CD14-positive monocyte (primary cell): ENCODE measurements at regions not wholly inside any gene's neighbourhood (a gene's known extent, or its start where the extent isn't known, plus 50 kb on each side); places are given as distances from the start of the nearest gene placed in this dataset.

Source experiments
- DNase-seq, 3 donors: peaks; one replicate each; pipeline ENCODE4 v3.0.0-alpha.2; 2011 to 2022
- H2AFZ ChIP-seq: 2 replicates; pipeline ENCODE4 v1.6.0; 2012; ENCODE audit warnings: mild to moderate bottlenecking, low read depth, low read length, inconsistent platforms; ENCODE audit not compliant: insufficient read depth, poor library complexity, severe bottlenecking
- H3K27ac ChIP-seq, 2 donors: 1 replicate in 1 of 2; 2 replicates in 1 of 2; pipeline ENCODE4 v1.5.1; 2012 to 2013; ENCODE audit warnings: low read length in 2 of 2, control low read depth in 1 of 2, inconsistent platforms in 1 of 2, low read depth in 1 of 2, mild to moderate bottlenecking in 1 of 2
- H3K27me3 ChIP-seq, 2 donors: one replicate each; pipeline versions ENCODE4 v1.6.0 to v1.6.1; 2011 to 2013; ENCODE audit warnings: low read length in 2 of 2; ENCODE audit not compliant: control insufficient read depth in 2 of 2, insufficient read depth in 2 of 2
- H3K36me3 ChIP-seq, 2 donors: replicated peaks in 1 of 2; 1 replicate in 1 of 2; 2 replicates in 1 of 2; pipeline versions ENCODE4 v1.5.1 to v1.6.1; 2012 to 2013; ENCODE audit warnings: low read length in 2 of 2, control low read depth in 1 of 2, inconsistent platforms in 1 of 2, mild to moderate bottlenecking in 1 of 2; ENCODE audit not compliant: insufficient read depth in 2 of 2, control insufficient read depth in 1 of 2
- H3K4me1 ChIP-seq, 2 donors: 1 replicate in 1 of 2; 2 replicates in 1 of 2; pipeline versions ENCODE4 v1.5.1 to v1.6.1; 2012 to 2013; ENCODE audit warnings: low read length in 2 of 2, control low read depth in 1 of 2, inconsistent platforms in 1 of 2, mild to moderate bottlenecking in 1 of 2, moderate library complexity in 1 of 2; ENCODE audit not compliant: insufficient read depth in 2 of 2, control insufficient read depth in 1 of 2
- H3K4me2 ChIP-seq: replicated peaks from 2 replicates; pipeline ENCODE3; 2012; ENCODE audit warnings: low read length, moderate library complexity, mild to moderate bottlenecking; ENCODE audit not compliant: poor library complexity, severe bottlenecking; ENCODE audit errors: extremely low read depth
- H3K4me3 ChIP-seq, 3 experiments: fragments of 200-600 bp in 1 of 3; sonication (generic) in 1 of 3; replicated peaks in 1 of 3; 1 replicate in 2 of 3; 2 replicates in 1 of 3; pipeline ENCODE4 v1.5.1; 2011 to 2013; ENCODE audit warnings: low read length in 3 of 3, mild to moderate bottlenecking in 3 of 3, control low read depth in 2 of 3, low read depth in 2 of 3, inconsistent platforms in 1 of 3, moderate library complexity in 1 of 3
- H3K79me2 ChIP-seq: 2 replicates; pipeline ENCODE4 v1.6.0; 2012; ENCODE audit warnings: mild to moderate bottlenecking, control low read depth, inconsistent platforms, low read length, moderate library complexity; ENCODE audit not compliant: insufficient read depth
- H3K9ac ChIP-seq: 2 replicates; pipeline ENCODE4 v1.6.0; 2017; ENCODE audit warnings: low read length, mild to moderate bottlenecking; ENCODE audit not compliant: insufficient read depth, poor library complexity, severe bottlenecking
- H3K9me3 ChIP-seq, 2 donors: replicated peaks in 1 of 2; 1 replicate in 1 of 2; 2 replicates in 1 of 2; pipeline versions ENCODE4 v1.5.1 to v1.6.1; 2012 to 2013; ENCODE audit warnings: low read length in 2 of 2, control low read depth in 1 of 2; ENCODE audit not compliant: control insufficient read depth in 1 of 2, insufficient read depth in 1 of 2
- H4K20me1 ChIP-seq: 2 replicates; pipeline ENCODE4 v1.6.0; 2012; ENCODE audit warnings: mild to moderate bottlenecking, low read length, control low read depth, moderate library complexity; ENCODE audit not compliant: insufficient read depth
- H3K27ac Mint-ChIP-seq, 7 donors: one replicate each; pipeline ENCODE4 v1.8.0; 2020; ENCODE audit warnings: mild to moderate bottlenecking in 7 of 7, mixed read lengths in 7 of 7, moderate library complexity in 6 of 7, inconsistent platforms in 2 of 7
- H3K27me3 Mint-ChIP-seq, 3 donors: one replicate each; pipeline ENCODE4 v1.8.0; 2021 to 2022; ENCODE audit warnings: low read depth in 3 of 3, mild to moderate bottlenecking in 3 of 3, mixed read lengths in 3 of 3, moderate library complexity in 3 of 3, inconsistent platforms in 1 of 3
- H3K36me3 Mint-ChIP-seq, 2 donors: one replicate each; pipeline ENCODE4 v1.8.0; 2020; ENCODE audit warnings: mixed read lengths in 2 of 2, inconsistent platforms in 1 of 2, mild to moderate bottlenecking in 1 of 2
- H3K4me1 Mint-ChIP-seq: one replicate; pipeline ENCODE4 v1.8.0; 2020; ENCODE audit warnings: mild to moderate bottlenecking, mixed read lengths
- H3K4me3 Mint-ChIP-seq, 2 donors: one replicate each; pipeline ENCODE4 v1.8.0; 2020; ENCODE audit warnings: mild to moderate bottlenecking in 2 of 2, mixed read lengths in 2 of 2, moderate library complexity in 1 of 2
- H3K9me3 Mint-ChIP-seq, 7 donors: one replicate each; pipeline ENCODE4 v1.8.0; 2020 to 2022; ENCODE audit warnings: mixed read lengths in 7 of 7, mild to moderate bottlenecking in 6 of 7, moderate library complexity in 6 of 7, inconsistent platforms in 2 of 7
- WGBS: methylation state at CpG from one replicate; pipeline ENCODE4 v1.1.5; 2013; ENCODE audit warnings: missing lambda C conversion rate; ENCODE audit not compliant: insufficient coverage; 5-methylcytosine and 5-hydroxymethylcytosine counted together
- intact Hi-C, 2 donors: fragments of 100-400 bp; cut with micrococcal nuclease; formaldehyde crosslinking; loops; one replicate each; pipeline versions ENCODE4 v1.15.0 to v1.15.1; 2023
- TF ChIP-seq, protein P1 (sequence below): fragments of 200-600 bp; IDR thresholded peaks from one replicate; pipeline ENCODE4 v1.8.0; 2022; ENCODE audit warnings: antibody characterized with exemption, mild to moderate bottlenecking

DNA sequence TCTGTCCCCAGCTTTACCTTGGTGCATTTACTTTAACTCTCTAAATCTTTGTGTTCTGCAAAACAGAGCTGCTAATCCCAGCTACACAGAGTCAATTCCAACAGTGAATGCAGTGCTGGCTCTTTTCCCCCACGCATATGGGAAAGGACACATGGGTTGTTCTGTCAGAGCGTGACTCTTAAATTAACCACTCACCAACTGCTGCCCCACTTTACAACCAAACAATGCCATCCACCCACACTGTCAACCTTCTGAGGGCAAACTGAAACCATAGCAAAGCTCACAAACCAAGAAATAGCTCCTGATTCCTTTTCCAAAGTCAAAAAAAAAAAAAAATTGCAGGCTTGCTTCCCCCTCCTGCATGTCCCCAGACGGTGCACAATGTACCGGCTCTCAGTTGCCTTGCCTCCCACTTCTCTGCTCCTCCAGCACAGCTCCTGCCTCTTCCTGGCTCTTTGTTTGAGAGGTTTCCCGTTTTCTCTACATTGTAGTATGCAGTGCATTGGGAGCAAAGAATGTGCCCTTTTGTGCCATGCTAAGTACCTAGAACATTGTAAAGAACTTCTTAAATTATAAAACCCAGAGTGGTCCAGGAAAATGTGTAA is 151.5 kb upstream of the DAPK1 start:
- no peaks in the 10 kb centered on the region for H3K4me1 Mint-ChIP-seq
- no peaks in the 10 kb centered on the region for H3K27me3 ChIP-seq
- no peak overlapping the region for H2AFZ ChIP-seq
- H3K27ac Mint-ChIP-seq: no peak overlapping the region
- H3K9ac ChIP-seq: no peak overlapping the region
- no peak for DNase-seq
- H3K36me3 Mint-ChIP-seq: no peaks in the 10 kb centered on the region
- H3K9me3 ChIP-seq: no peaks in the 10 kb centered on the region
- H4K20me1 ChIP-seq: no peaks in the 10 kb centered on the region
- H3K4me1 ChIP-seq: no peaks in the 10 kb centered on the region
- H3K36me3 ChIP-seq: no peaks in the 10 kb centered on the region
- peaks cover 0 to 5% (median 2%) of the 10 kb centered on the region in 7 donors for H3K9me3 Mint-ChIP-seq
- WGBS: 65% methylated on average over 2 of the region's 5 CpGs
- TF ChIP-seq, protein P1, sequence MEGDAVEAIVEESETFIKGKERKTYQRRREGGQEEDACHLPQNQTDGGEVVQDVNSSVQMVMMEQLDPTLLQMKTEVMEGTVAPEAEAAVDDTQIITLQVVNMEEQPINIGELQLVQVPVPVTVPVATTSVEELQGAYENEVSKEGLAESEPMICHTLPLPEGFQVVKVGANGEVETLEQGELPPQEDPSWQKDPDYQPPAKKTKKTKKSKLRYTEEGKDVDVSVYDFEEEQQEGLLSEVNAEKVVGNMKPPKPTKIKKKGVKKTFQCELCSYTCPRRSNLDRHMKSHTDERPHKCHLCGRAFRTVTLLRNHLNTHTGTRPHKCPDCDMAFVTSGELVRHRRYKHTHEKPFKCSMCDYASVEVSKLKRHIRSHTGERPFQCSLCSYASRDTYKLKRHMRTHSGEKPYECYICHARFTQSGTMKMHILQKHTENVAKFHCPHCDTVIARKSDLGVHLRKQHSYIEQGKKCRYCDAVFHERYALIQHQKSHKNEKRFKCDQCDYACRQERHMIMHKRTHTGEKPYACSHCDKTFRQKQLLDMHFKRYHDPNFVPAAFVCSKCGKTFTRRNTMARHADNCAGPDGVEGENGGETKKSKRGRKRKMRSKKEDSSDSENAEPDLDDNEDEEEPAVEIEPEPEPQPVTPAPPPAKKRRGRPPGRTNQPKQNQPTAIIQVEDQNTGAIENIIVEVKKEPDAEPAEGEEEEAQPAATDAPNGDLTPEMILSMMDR: no peak
- H3K4me3 ChIP-seq: no peak overlapping the region
- peaks cover 8 to 13% (median 8%) of the 10 kb centered on the region in 3 donors for H3K27me3 Mint-ChIP-seq
- intact Hi-C loops: no loop called here
- H3K4me2 ChIP-seq: no peak overlapping the region
- H3K79me2 ChIP-seq: no peaks in the 10 kb centered on the region
- H3K27ac ChIP-seq: no peak overlapping the region
- no peak overlapping the region for H3K4me3 Mint-ChIP-seq

DNA sequence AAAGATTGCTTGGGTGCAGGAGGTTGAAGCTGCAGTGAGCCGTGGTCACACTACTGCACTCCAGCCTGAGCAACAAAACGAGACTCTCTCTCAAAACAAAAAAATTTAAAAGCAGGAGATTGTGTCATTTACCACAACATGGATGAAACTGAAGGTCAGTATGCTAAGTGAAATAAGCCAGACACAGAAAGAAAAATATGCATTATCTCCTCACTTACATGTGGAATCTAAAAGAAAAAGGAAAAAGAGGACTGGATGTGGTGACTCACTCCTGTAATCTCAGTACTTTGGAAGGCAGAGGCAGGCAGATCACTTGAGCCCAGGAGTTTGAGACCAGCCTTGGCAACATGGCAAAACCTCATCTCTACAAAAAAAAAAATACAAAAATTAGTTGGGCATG is 146.8 kb upstream of the DAPK1 start:
- no peak for DNase-seq
- Mint-ChIP-seq H3K36me3 (no peaks in the 10 kb centered on the region), H3K4me1 (no peaks in the 10 kb centered on the region), H3K27ac (no peak overlapping the region), H3K4me3 (no peak overlapping the region), H3K27me3 (peaks cover 2 to 4% (median 4%) of the 10 kb centered on the region in 3 donors), H3K9me3 (peaks cover 0 to 5% (median 2%) of the 10 kb centered on the region in 7 donors)
- no peak overlapping the region for H3K4me3 ChIP-seq
- TF ChIP-seq, protein P1: no peak
- no peaks in the 10 kb centered on the region for H4K20me1 ChIP-seq
- no peak overlapping the region for H3K27ac ChIP-seq
- no peak overlapping the region for H3K4me2 ChIP-seq
- no peaks in the 10 kb centered on the region for H3K79me2 ChIP-seq
- intact Hi-C loops: no loop called here
- no peaks in the 10 kb centered on the region for H3K27me3 ChIP-seq
- no peak overlapping the region for H3K9ac ChIP-seq
- no peaks in the 10 kb centered on the region for H3K9me3 ChIP-seq
- H3K36me3 ChIP-seq: no peaks in the 10 kb centered on the region
- H3K4me1 ChIP-seq: no peaks in the 10 kb centered on the region
- no peak overlapping the region for H2AFZ ChIP-seq
- no CpG with 5 or more reads among the region's 2 CpGs for WGBS
